B cell (primary cell): ENCODE measurements at regions not wholly inside any gene's neighbourhood (a gene's known extent, or its start where the extent isn't known, plus 50 kb on each side); places are given as distances from the start of the nearest gene placed in this dataset.

Source experiments
- CTCF ChIP-seq: fragments of 200-600 bp; IDR thresholded peaks from one replicate; pipeline ENCODE4 v1.8.0; 2022; ENCODE audit warnings: antibody characterized with exemption, mild to moderate bottlenecking
- EZH2 ChIP-seq: IDR thresholded peaks from 2 replicates; pipeline ENCODE4 v1.6.1; 2012; ENCODE audit warnings: borderline replicate concordance, low read depth, mild to moderate bottlenecking, moderate library complexity, low read length; ENCODE audit not compliant: insufficient read depth, poor library complexity, severe bottlenecking

GRCh38 chr3:194286375-194287146 lies 64.6 kb downstream of the CPN2 start:
- TF ChIP-seq EZH2 (no peak), CTCF (no peak)
